HG02970 (cell line): ENCODE measurements at regions not wholly inside any gene's neighbourhood (a gene's known extent, or its start where the extent isn't known, plus 50 kb on each side); places are given as distances from the start of the nearest gene placed in this dataset.

Experiments
- ATAC-seq: cut with Tn5 transposase; IDR thresholded peaks from one replicate; pipeline ENCODE4 v1.9.1; 2021; ENCODE audit warnings: mild to moderate bottlenecking, moderate library complexity, moderate number of reproducible peaks; ENCODE audit not compliant: unreplicated experiment, low FRiP score

DNA sequence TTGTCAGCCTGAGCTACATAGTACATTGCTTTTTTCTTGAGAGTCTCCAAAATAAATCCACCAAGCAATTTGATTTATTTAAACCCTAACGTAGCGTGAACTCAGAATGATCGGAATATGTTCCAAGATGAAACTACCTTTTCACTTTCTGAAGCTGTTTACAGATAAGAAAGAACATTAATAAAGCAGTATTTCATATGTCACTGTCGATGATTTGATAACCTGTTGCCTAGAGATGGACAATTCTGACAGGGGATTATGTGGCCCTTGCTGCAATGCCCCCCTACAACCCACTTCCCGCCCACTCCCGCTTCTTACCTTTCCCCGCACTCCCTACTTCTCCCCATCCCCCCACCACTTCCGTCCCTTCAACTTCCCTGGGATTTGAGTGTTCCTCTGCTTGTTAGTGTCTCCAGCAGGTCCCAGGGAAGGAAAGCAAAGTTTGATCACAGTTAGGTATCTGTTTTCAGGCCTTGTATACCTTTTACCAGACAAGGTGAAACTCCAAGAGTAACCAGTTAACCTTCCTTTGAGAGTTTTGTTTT is 229.2 kb upstream of the HMGA2 start:
- ATAC-seq: no peak

DNA sequence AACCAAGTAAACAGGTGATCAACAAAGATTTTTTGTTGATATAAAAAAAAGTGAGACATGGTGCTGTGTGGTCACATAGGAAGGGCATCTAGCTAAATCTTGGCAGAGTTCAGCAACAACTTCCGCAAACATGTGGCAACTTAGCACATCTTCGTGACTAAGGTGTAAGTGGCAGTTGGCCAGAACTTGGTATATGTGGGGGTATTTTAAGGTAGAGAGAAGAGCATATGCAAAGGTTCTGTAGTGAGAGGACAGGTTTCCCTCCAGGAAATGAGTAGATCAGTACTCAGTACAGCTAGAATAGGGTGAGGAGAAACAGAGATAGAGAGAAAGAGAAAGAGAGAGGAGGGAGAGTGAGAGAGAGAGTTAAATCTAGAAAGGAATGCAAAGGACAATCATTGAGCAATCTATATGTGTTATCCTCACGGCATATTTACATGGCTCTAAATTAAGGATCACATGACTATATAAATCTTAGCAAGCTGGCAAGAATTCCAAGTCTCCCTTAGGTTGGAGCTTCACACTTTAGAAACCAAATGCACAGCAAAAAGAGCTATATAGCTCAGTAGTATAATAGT is 227.7 kb upstream of the HMGA2 start:
- no peak for ATAC-seq

DNA sequence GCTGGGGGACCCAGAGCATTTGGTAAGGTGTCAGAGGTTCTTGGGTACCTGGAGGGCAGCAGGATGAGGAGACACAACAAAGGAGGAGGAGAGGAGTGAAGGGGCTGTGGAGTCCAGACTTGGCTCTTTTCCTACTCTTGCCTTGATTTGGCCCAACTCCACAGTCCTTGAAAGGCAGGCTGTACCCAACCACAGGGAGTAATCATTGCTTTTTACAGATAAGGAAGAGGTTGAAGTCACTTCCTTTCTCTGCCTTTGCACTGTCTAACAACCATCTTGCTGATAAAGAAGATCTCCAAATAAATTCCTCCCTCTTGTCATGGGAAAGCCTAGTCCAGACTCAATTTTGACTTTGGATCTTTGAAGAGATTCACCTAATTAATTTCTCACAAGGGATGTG is 226.8 kb upstream of the HMGA2 start:
- no peak for ATAC-seq

DNA sequence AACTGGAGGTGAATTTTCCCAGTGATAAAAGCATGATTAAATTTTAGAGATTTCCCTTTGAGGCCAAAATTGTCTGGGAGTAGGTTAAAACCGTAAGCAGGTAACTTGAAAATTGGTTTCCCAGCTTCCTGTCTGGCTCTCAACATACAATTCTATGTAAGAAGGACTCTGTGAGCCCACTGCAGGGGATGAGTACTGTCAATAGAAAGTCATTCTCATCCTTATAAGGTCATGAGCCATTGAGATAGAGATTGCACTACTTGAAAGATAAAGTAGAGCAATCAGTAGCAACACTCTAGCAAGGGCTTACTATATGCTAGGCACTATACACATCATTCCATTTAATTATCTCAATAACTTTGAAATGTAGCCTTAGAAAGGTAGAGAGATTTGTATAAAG is 225.6 kb upstream of the HMGA2 start:
- ATAC-seq: no peak

DNA sequence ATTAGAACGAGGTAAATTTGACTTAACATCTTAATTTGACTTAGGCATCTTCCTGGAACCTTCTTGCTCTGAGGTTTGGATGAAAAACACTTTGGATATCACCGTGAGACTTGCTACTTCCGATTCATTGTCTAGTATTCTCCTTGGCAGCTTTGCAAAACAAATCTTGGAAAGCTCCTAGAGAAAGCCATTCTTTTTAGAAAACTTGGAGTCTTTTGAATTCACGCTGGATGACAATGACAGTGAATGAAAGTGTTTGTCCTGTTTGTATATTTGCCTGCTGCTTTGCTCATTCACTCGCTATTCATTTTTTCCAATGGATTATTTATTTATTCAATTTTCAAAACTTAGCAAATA is 222.1 kb upstream of the HMGA2 start:
- ATAC-seq: no peak

DNA sequence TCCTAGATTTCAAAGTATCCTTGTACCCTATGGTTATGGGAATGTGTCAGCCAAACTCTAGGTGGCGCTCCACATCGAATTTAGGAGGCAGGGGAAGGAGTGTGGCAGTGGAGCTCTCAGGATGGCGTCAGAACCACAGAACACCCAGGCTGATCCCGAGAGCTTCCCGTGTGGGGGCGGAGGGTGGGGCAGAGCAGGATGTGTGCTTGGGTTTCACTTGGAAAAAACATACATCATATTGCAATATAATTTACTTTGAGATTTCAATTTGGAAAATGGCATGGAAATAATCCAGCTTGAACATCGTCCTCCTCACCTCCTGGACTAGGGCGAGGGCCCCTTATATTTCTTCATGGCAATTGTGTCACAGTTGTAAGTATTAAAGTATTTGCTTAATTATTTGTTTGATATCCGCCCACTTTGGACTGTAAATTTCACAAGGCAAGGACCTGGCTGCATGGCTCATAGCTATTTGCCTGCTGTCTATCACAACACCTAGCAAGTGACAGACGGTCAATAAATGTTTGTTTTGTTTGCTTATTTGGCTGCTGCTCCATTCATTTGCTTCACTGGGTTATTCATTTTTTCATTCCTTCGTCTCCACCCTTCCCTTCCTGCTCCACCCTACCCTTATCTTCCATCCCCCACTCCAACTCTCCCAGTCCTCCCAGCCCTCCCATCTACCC is 221.5 kb upstream of the HMGA2 start:
- ATAC-seq: no peak

DNA sequence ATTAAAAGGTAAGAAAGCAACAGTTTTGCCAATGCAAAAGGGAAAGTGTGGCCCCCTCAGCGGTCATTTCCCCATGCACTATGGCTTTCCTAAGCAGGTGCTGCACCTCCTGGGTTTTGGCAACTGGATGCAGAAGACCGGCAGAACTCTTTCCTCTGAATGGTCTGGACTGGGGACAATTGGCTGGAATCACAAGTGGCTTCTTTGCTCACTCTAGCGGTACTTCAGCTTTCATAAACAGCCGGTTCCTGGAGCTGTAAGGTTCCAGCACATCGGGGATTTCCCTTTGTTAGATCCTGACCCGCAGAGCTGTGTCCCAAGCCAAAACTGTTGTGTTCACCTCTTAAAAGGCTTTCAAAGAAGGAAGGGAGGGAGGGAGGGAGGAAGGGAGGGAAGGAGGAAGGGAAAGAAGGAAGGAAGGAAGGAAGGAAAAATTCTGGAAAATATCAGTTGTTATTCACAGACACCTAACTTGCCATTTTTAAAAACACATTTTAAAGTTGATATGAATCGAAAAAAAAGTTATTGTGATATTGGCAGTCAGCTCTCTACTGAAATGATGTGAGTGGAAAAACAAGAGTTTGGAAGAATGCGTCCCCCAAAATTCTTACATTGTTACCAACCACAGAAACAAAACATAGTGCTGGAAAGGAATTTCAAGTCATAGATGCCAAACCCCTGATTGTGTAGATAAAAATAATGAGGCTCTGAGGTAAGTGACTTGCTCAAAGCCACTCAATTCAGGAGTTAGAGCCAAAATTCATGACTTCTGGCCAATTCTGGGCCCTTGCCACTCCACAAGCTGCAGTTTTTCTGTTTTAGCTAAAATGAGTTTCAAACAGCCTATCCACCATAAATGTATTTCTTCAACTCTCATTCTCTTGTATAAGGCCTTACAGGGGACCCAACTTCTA is 220.6 kb upstream of the HMGA2 start:
- no peak for ATAC-seq

DNA sequence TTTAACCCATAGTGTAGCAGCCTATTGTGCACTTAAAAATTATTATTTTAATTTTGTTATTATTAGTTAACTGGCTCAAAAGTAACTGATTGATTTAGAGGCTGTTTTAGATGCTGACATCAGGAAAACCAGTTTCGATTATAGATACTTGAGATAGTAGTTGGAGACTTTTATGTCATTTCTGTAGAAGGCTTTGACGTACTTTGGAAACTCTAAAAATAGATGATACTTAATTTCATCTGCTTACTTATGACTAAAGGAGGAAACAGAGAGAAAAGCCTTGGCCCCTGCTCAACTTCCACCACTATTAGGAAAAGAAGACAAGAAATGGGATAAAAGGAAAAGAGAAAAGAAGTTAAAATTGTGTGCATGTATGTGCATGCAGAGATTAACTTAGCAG is 219.3 kb upstream of the HMGA2 start:
- ATAC-seq: no peak

DNA sequence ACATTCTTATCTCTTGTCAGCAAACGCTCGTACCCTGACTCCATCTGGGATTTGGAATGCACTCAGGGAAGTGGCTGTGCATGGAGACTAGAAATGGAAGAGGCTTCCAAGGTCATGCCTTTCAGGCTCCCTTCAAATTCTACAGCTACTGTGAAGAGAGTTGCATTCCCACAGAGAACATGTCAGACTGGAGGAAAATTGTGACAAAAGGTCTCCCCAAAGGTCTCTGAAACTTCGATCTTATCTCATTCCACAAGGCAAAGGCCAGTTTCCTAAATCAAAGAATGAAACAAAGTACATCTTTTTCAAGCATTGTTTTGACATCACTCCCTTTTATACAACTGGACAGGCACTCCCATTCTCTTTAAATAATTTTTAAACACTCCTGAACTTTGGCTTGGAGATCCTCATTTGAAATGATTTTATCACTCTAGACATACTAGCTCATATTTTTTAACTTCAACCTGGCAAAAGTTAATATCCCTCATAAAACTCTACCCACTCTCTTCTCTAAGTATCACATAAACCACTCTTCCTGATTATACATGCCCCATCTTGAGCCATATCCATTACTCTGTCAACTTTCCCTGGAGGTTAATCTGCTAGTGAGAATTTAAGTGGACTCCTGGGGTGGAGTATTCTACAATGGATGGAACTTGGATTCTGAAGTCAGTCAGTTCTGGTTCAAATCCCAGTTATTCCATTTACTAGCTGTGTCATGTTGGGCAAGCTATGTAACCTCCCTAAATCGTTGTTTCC is 218.1 kb upstream of the HMGA2 start:
- ATAC-seq: no peak

DNA sequence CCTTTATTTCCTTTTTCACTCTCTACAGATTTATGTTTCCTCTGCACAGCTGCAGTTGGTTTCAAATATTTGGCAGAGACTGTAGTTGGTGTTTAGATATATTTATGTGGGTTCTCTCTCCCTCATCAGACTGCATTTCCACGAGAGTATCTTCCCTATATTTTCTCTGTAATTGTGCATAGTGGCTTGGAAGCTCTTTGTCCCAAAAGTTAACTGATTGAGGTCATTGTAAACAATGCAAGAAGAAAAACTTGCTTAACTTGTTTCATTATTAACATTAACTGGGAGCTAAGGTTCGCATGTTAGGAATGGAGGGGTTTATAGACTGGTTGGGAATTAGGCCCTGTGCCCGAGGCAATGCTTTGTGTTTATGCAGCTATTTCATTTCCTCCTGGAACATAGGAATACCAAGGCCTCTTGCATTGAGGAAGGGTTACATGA is 216.9 kb upstream of the HMGA2 start:
- no peak for ATAC-seq

DNA sequence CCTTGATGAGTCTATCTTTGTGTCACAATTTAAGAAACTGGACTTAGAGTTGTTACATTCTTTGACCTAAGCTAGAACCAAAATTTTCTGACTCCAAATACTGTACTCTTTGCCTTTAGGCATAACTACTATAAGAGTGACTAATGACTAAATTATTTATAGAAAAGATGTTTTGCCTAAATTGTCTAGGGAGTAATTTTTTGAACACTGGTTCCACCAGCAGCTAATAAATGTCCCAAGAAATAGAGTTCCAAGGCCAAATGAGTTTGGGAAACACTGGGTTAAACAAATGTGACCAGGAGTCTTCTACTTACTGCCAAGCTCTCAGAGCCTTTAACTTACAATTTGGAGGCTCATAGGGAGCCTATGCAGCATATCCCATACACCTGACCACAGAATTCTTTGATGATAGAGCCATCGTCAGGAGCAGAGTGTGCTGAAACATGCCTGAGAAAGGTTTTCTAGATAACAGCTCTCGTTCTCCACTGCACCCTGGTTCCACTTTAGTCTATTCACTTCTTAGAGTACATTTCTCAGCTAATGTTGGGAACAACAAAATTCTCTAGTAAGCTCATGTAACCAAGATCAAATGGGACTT is 215.9 kb upstream of the HMGA2 start:
- no peak for ATAC-seq

DNA sequence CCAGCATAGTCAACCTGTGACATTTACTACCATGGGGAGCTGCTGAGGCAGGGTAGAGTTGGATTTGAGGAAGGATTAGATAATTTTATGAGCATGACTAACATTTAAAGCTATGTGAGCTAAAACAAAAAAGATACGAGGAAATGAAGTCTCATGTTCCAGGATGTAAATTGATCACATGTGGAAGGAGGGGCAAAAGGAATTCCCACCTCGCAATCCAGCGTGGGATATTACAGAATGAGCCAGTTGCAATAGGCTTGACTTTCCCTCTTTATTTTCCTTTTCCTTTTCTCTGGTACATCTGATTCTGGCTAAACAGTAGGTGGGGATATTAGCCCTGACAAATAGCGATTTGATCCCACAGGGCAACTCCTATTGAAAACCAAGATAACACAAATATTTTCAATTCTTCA is 214.9 kb upstream of the HMGA2 start:
- no peak for ATAC-seq

DNA sequence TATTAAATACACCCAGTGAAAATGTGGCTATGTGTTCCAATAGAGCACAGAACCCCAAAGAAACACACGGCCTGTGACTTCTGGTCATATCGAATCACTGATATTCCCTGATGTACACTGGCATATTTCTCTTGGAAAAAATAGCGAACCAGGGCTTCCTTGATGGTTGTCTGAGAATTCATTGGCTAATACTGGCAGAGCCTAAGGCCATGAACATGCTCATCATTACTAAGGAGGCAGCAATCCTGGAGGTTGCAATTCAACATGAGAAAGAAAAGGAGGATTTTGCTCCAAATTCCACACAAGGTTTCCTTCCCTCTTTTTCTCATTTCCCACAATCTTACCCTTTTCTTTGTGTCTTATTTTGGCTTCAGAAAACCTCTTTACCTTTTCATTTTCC is 212.9 kb upstream of the HMGA2 start:
- ATAC-seq: no peak

DNA sequence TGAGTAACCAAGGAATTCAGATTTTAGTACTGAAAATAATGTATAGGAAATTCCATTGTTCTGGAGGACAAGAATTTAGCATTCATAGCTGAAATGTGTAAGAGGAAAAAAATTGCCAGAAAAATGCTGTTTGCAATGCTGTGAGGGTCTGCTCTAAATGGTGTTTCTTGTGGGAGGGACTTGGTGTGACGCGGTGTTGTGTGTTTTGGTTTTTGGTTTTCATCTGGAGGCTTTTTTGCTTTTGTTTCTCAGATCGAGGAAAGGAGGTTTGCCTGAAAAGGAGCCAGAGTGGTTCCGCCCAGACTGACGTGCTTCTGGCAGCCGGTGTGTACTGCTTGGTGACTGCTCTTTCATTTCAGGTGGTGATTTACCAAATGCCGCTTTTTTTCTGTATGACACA is 211.8 kb upstream of the HMGA2 start:
- ATAC-seq: no peak

DNA sequence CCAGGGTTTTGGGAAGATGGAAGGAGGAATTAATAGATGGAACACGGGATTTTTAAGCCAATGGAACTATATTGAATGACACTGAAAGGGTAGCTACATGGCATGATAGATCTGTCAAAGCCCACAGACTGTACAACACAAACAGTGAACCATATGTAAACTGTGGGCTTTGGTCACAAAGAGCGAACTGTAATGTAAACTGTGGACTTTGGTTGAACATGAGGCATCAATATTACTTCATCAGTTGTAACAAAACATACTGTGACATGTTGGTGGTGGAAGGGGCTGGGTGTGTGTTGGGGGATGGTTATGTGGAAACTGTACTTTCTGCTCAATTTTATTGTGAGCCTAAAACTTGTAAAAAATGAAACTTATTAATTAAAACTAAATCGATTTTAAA is 210.6 kb upstream of the HMGA2 start:
- ATAC-seq: no peak

DNA sequence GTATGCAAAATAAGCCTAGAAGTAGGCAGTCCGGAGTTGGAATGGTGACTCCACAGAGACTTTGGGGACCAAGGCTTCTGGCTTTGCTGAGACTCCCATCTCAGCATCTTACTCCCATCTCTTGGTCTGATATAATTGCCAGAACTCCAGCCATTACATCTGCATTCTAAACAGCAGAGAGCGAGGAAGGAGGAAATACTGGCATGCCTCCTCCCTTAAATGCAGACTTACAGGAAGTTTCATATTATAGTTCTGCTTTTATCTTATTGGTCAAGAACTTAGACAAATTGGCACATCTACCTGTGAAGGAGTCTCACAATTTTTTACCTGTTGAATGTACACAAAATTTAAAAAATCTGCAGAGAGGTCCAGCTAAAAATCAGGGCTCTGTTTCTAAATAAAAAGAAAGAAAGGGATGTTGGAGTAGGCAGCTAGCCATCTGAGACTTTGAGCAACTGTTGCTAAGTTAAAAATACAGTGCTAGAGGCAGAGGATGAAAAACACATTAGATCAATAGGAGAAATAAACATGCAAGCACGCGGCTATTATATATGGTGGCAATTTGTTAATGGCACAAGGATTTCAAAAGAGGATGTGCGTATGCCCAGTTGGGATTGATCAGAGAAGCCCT is 209.9 kb upstream of the HMGA2 start:
- no peak for ATAC-seq

DNA sequence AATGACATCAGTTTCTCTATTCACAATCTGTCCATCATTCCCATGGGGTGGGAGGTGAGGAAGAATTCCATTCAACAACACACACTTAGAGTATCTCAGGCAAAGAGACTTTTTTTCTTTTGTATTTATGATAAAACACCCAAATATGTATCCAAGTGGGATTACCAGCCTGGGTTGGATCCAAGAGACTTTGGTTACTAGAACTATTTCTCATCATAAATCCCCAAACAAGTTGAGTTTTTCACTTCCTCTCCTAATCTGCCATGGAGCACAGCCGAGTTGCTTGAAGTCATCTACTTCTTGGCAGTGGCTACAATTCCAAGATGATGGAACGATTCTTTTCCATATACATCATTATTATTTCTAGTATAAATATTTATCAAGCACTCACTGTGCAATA is 209.2 kb upstream of the HMGA2 start:
- no peak for ATAC-seq

DNA sequence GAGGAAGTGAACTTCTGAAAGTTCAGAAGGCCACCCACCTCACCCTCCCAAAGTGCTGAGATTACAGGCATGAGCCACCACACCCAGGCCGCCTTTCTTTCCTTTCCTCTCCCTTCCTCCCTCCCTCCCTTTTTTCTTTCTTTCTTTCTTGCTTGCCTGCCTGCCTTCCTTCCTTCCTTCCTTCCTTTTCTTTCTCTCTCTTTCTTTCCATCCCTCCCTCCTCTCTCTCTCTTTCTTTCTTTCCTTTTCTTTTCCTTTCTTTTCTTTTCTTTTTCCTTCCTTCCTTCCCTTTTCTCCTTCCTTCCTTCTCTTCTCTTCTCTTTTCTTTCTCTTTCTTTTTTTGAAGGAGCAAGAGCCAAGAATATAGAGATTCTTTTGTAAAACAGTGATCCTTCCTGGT is 208.3 kb upstream of the HMGA2 start:
- no peak for ATAC-seq

DNA sequence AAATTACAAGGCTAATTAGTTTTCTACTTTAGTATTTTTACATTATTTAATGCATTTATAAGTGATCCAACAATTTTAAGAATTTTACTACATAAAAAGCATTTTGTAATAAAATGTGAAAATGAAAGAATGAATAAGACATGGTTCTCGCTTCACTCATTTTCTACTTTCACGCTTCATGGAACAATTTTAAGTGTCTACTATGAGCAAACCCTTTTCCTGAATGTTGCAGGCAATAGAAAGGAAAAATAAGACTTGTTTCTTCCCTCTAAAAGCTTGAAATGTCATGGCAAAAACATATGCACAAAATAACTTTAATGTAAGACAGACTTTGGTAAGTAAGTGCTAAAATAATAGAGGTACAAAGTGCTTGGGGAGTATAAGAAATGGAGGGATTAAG is 205.7 kb upstream of the HMGA2 start:
- no peak for ATAC-seq

DNA sequence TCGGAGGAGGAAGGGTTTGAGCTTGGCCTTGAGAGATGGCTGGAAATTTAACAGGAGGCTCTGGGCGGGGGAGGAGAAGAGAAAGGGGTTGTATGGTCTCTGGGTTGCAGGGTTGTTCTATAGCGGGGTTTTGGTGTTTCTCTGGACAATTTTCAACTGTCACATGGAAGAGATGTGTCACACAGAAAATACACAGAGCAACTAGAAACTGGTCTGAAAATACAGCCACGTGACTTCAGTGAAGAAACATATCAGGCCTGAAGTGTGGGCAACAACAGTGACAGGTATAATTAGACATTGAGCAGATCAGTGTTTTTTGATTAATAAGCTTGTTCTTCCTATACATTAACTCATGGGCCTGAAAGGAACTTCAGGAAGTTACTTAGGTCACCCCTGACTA is 205.3 kb upstream of the HMGA2 start:
- no peak for ATAC-seq
